Stimulated activated naive CD8-positive, alpha-beta T cell treated with anti-CD3 and anti-CD28 coated beads, Interleukin-15, Interleukin-2, amounts not matched to agents 100 ng/mL and 50 ng/mL, for 24 hours (primary cell): ENCODE measurements at regions not wholly inside any gene's neighbourhood (a gene's known extent, or its start where the extent isn't known, plus 50 kb on each side); places are given as distances from the start of the nearest gene placed in this dataset.
"Not testable (repeated sequence)": the region's sequence is repeated elsewhere in the genome, so short reads cannot be mapped to it uniquely, and the experiment has no call there.

ENCODE experiments used
- H3K27ac Mint-ChIP-seq: one replicate; pipeline ENCODE4 v1.8.0; 2021; ENCODE audit warnings: mild to moderate bottlenecking, mixed read lengths
- H3K27me3 Mint-ChIP-seq: one replicate; pipeline ENCODE4 v1.8.0; 2021; ENCODE audit warnings: mixed read lengths
- H3K36me3 Mint-ChIP-seq: one replicate; pipeline ENCODE4 v1.8.0; 2021; ENCODE audit warnings: low read depth, mixed read lengths
- H3K4me1 Mint-ChIP-seq: one replicate; pipeline ENCODE4 v1.8.0; 2021; ENCODE audit warnings: low read depth, mixed read lengths
- H3K4me3 Mint-ChIP-seq: one replicate; pipeline ENCODE4 v1.8.0; 2021; ENCODE audit warnings: mild to moderate bottlenecking, mixed read lengths
- H3K9me3 Mint-ChIP-seq: one replicate; pipeline ENCODE4 v1.8.0; 2021; ENCODE audit warnings: mixed read lengths

DNA sequence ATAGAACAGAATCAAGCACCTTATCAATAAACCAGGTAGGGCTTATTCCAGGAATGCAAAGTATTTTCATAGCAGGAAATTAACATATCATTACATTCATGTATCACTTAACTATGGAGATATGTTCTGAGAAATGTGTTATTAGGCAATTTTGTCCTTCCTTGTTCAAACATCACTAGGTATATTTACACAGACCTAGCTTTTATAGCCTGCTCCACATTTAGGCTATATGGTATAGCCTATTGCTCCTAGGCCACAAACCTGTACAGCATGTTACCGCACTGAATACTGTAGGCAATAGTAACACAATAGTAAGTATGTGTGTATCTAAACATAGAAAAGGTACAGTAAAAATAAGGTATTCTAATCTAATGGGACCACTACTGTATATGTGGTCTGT is 82.8 kb upstream of the KCTD1 start:
- Mint-ChIP-seq H3K4me3 (no peak overlapping the region), H3K4me1 (no peaks in the 10 kb centered on the region), H3K9me3 (no peaks in the 10 kb centered on the region), H3K27ac (no peak overlapping the region), H3K36me3 (no peaks in the 10 kb centered on the region), H3K27me3 (peaks cover 9% of the 10 kb centered on the region)

DNA sequence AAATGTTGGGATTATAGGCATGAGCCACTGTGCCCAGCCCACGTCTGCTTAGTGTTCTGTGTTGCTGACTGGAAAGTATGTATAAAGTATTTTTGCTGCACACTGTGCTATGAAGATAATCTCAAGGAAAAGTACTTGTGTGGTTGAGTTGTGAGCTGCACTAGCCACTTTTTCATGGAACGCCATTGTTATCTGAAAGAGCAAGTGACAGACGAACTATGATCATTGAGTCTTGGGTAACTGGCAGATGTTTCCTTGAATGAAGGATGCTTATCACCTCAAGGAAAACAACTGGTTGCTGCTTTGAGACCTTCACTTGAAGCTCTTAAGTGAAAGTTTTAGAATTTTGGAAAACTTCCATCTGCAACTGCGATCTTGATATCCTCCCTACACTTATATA is 82.2 kb upstream of the KCTD1 start:
- Mint-ChIP-seq H3K27ac (no peak overlapping the region), H3K36me3 (no peaks in the 10 kb centered on the region), H3K9me3 (no peaks in the 10 kb centered on the region), H3K4me1 (no peaks in the 10 kb centered on the region), H3K27me3 (peaks cover 9% of the 10 kb centered on the region), H3K4me3 (no peak overlapping the region)

DNA sequence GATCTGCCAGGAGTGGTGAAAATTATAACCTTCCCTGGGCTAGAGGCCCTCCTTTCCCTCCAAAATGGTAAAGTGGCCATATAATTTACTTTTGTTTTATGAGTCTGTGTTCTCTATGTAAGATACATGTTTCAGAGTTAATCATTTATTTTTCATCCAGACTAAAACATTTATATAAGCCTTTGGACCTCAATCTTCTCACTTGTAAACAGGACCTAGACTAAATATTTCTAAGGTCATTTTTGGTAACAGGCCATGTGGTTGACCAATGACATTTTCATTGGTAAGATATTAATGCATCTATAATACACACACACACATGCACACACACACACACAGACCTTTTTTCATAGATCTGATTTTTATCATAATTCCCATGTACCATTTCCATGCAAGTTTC is 79.7 kb upstream of the KCTD1 start:
- no peaks in the 10 kb centered on the region for H3K4me1 Mint-ChIP-seq
- H3K9me3 Mint-ChIP-seq, result peaks cover 10% of the 10 kb centered on the region
- H3K27ac Mint-ChIP-seq, result no peak overlapping the region
- H3K4me3 Mint-ChIP-seq, result no peak overlapping the region
- peaks cover 9% of the 10 kb centered on the region for H3K27me3 Mint-ChIP-seq
- no peaks in the 10 kb centered on the region for H3K36me3 Mint-ChIP-seq

DNA sequence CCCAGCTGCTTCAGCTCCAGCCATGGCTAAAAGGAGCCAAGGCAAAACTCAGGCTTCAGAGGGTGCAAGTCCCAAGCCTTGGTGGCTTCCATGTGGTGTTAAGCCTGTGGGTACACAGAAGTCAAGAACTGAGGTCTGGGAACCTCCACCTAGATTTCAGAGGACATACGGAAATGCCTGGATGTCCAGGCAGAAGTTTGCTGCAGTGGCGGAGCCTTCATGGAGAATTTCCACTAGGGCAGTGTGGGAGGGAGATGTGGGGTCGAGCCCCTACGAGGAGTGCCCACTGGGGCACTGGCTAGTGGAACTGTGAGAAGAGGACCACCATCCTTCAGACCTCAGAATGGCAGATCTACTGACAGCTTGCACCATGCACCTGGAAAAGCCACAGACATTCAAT is 76.1 kb upstream of the KCTD1 start:
- H3K27ac Mint-ChIP-seq, result no peak overlapping the region
- H3K4me1 Mint-ChIP-seq, result no peaks in the 10 kb centered on the region
- peaks cover 11% of the 10 kb centered on the region for H3K9me3 Mint-ChIP-seq
- no peaks in the 10 kb centered on the region for H3K36me3 Mint-ChIP-seq
- peaks cover 9% of the 10 kb centered on the region for H3K27me3 Mint-ChIP-seq
- no peak overlapping the region for H3K4me3 Mint-ChIP-seq

DNA sequence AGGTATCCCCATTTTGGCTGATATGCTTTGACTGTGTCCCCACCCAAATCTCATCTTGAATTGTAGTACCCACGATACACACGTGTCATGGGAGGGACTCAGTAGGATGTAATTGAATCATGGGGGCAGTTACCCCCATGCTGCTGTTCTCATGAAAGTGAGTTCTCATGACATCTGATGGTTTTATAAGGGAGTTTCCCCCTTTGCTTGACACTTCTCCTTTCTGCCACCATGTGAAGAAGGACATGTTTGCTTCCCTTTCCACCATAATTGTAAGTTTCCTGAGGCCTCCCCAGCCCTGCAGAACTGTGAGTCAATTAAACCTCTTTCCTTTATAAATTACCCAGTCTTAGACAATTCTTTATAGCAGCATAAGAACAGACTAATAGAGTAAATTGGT is 75.0 kb upstream of the KCTD1 start:
- not testable (repeated sequence) for H3K4me1 Mint-ChIP-seq, H3K4me3 Mint-ChIP-seq, H3K27ac Mint-ChIP-seq, H3K27me3 Mint-ChIP-seq, H3K36me3 Mint-ChIP-seq
- peaks cover 11% of the 10 kb centered on the region for H3K9me3 Mint-ChIP-seq

DNA sequence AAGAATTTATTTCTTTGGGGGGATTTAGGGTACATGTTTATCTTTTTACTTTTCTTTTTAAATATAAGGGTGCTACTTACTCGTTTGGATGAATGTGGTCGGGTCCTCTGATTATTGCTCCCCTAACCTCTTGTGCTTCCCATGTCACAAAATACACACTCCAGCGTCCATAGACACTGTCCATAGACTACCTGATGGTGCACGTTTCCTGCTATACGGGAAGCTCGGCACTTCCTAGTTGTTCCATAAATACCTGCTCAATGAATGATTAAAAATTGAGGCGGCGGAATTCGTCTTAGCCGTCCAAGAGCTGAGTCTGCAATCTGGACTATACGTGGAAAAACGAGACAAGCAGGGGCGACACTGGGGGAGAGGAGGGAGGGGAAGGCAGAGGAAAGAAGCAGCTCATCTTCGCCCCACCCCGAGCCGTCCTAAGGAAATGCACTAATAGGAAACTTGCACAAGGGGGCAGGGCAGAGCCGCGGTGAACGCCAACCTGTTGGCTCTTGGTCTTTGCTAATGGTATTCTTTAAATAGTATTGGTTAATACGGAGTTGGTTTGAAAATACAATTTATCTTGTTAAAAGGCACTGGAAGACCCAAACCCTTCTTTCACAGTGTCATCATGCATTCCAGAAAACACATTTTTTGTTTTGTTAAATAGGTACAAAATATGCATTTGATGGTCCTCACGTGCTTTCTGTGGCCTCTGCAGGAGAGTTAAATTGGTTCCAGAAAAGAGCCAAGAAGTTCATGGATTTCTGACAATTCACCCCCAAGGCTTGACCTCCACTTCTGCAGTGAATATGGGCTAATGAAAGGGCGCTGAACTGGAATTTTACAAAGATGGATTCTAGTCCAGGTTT is 73.0 kb upstream of the KCTD1 start:
- no peak overlapping the region for H3K4me3 Mint-ChIP-seq
- H3K9me3 Mint-ChIP-seq, result peaks cover 11% of the 10 kb centered on the region
- no peaks in the 10 kb centered on the region for H3K36me3 Mint-ChIP-seq
- H3K27ac Mint-ChIP-seq, result no peak overlapping the region
- H3K27me3 Mint-ChIP-seq, result peaks cover 3% of the 10 kb centered on the region
- H3K4me1 Mint-ChIP-seq, result no peaks in the 10 kb centered on the region

DNA sequence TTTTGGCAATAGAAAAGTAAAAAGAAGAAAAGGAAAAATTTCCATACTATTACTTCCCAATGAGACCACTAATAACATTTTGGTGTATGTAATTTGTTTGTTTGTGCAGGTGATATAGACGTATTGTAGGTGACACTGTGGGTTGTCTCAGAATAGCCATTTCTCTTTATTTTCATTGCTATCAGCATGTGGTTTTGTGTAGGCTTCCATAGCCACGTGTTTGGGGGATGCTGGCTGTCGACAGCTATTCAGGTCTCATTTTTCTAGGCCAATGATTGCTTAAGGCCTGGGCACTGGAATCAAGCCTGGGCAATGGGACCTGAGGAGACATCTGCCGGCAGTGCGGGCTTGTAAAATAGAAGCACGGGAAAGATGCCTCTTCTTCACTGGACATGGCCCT is 71.0 kb upstream of the KCTD1 start:
- Mint-ChIP-seq H3K9me3 (peaks cover 11% of the 10 kb centered on the region), H3K27me3 (peaks cover 3% of the 10 kb centered on the region), H3K4me1 (no peaks in the 10 kb centered on the region), H3K4me3 (no peak overlapping the region), H3K36me3 (no peaks in the 10 kb centered on the region), H3K27ac (no peak overlapping the region)

DNA sequence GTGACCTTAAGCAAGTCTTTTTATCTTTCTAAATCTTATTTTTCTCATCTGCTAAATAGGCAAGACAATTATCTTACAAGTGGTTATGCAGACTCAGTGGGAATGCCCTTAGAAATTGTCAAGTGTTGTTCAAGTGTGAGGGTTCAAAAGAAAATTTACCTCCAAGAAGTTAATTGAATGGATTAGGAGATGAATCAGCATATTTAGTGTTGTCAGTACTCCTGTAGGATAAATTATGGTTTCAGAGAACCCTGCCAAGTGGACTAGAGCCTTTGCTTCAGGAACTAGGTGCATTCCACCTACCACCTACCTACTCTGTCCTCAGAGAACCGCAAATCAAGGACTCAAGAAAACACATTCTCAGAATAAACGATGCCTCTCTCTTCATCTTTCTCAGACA is 69.8 kb upstream of the KCTD1 start:
- Mint-ChIP-seq H3K36me3 (no peaks in the 10 kb centered on the region), H3K4me3 (no peak overlapping the region), H3K27ac (no peak overlapping the region), H3K27me3 (peaks cover 8% of the 10 kb centered on the region), H3K4me1 (no peaks in the 10 kb centered on the region), H3K9me3 (peaks cover 3% of the 10 kb centered on the region)

DNA sequence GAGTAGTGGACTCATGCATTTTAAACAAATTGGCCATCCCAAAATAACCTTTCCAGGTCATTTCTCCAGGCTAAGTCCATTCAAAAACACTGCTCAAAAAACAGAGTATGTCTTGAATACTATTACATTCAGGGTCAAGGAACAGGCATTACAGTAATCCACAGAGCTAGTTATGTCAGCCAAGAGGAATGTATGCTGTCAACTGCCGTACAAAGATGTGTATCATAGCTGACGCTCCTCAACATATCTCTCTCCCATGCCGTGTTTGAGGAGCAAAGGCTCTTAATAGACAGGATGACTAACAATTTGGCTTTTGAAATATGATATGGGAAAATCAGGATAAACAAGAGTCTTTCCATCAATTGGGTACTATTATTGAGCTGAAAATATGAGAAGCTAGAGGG is 68.8 kb upstream of the KCTD1 start:
- Mint-ChIP-seq H3K9me3 (no peaks in the 10 kb centered on the region), H3K4me3 (no peak overlapping the region), H3K27me3 (peaks cover 8% of the 10 kb centered on the region), H3K36me3 (no peaks in the 10 kb centered on the region), H3K4me1 (no peaks in the 10 kb centered on the region), H3K27ac (no peak overlapping the region)

DNA sequence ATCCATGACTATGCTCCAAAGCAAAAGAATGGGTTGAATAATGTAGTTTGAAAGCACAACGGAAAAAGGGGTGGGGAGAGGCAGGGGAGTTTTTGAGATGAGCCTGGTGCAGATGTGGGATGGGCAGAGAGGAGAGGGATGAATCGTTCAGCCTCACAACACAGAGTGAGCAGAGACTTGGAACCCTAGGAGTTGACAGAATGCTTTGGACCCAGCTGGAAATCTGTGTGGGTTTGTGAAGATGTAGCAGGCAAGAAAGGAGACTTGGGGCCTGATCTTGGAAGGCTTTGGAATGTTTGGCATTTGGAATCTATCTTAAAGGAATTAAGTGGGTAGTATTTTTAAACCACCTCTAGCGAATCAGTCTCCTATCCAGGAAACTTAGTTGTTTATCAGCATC is 66.0 kb upstream of the KCTD1 start:
- Mint-ChIP-seq H3K4me3 (no peak overlapping the region), H3K27ac (no peak overlapping the region), H3K36me3 (no peaks in the 10 kb centered on the region), H3K27me3 (peaks cover 8% of the 10 kb centered on the region), H3K4me1 (no peaks in the 10 kb centered on the region), H3K9me3 (no peaks in the 10 kb centered on the region)
